Small intestine (tissue), 7 donors: ENCODE measurements at regions not wholly inside any gene's neighbourhood (a gene's known extent, or its start where the extent isn't known, plus 50 kb on each side); places are given as distances from the start of the nearest gene placed in this dataset.

ENCODE experiments used
- DNase-seq, 2 donors: peaks; one replicate each; pipeline versions ENCODE4 v3.0.0 to v3.0.0-alpha.2; 2013
- FAIRE-seq: peaks from 2 replicates; lab custom pipeline; 2012; peaks lifted over from hg19 to GRCh38; lab: Jason Lieb, UNC
- H3K27ac ChIP-seq, 3 donors: one replicate each; pipeline ENCODE4 v1.5.1; 2013; ENCODE audit warnings: low read length in 2 of 3, mild to moderate bottlenecking in 2 of 3, control low read depth in 1 of 3, inconsistent platforms in 1 of 3, low read depth in 1 of 3, moderate library complexity in 1 of 3
- H3K27me3 ChIP-seq, 3 donors: one replicate each; pipeline ENCODE4 v1.6.1; 2013; ENCODE audit warnings: low read length in 3 of 3, inconsistent platforms in 1 of 3; ENCODE audit not compliant: control insufficient read depth in 3 of 3, insufficient read depth in 3 of 3
- H3K36me3 ChIP-seq, 3 donors: one replicate each; pipeline ENCODE4 v1.6.1; 2013; ENCODE audit warnings: low read length in 3 of 3, inconsistent platforms in 1 of 3, low read depth in 1 of 3, mild to moderate bottlenecking in 1 of 3, moderate library complexity in 1 of 3; ENCODE audit not compliant: control insufficient read depth in 3 of 3, insufficient read depth in 2 of 3
- H3K4me1 ChIP-seq, 3 donors: one replicate each; pipeline ENCODE4 v1.6.1; 2013; ENCODE audit warnings: low read length in 2 of 3, inconsistent platforms in 1 of 3, low read depth in 1 of 3, mild to moderate bottlenecking in 1 of 3, moderate library complexity in 1 of 3; ENCODE audit not compliant: control insufficient read depth in 3 of 3, insufficient read depth in 2 of 3
- H3K4me3 ChIP-seq, 3 donors: one replicate each; pipeline ENCODE4 v1.5.1; 2013; ENCODE audit warnings: low read length in 3 of 3, control low read depth in 1 of 3, inconsistent platforms in 1 of 3, low read depth in 1 of 3, mild to moderate bottlenecking in 1 of 3, moderate library complexity in 1 of 3
- H3K9me3 ChIP-seq, 2 donors: one replicate each; pipeline ENCODE4 v1.6.1; 2013; ENCODE audit warnings: low read depth in 1 of 2, low read length in 1 of 2; ENCODE audit not compliant: control insufficient read depth in 2 of 2, insufficient read depth in 1 of 2
- WGBS, 3 donors: extraction: QIAGEN DNeasy Blood & Tissue Kit; methylation state at CpG; one replicate each; pipeline ENCODE4 v1.1.7; 2013; 5-methylcytosine and 5-hydroxymethylcytosine counted together
- donor health status: healthy with polysubstance abuse.
- donor health status: control.
- donor health status: control.
- donor health status: Bipolar disorder and iron deficiency.
- donor health status: healthy.

DNA sequence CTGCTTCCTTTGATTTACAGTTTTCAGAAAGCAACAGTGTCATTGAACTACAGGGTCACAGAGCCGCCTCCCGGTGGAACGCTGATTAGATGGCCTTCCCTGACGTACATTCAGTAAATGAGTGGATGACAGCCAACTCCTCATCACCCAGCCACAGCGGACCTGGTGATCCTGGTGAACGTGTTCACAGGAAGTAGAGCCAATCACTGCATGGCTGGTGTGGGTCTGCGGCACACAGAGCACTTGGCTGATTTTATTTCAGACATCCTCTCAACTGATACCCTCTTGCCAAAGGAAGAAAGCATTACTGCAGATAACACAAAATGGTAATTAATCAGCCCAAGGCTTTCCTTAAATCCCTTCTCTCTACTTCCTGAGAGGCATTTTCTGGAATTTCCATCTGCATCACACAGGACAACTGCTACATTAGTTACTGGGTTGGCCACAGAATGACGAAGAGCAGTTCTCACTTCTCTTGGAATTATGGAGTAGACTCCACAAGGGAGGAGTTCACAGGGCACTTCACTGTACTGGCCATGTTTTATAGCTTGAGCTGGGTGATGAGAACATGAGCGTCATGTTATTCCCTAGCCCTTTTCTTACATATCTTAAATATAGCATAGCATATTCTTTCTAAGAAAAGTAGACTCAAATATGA is 84.0 kb upstream of the SLC7A1 start:
- no peak for FAIRE-seq
- Histone ChIP-seq H3K4me3 (no peak overlapping the region), H3K27me3 (no peaks in the 10 kb centered on the region), H3K36me3 (no peaks in the 10 kb centered on the region), H3K9me3 (no peaks in the 10 kb centered on the region), H3K4me1 (no peaks in the 10 kb centered on the region), H3K27ac (no peak overlapping the region)
- DNase-seq = peak; percentile 39 to 78
- WGBS, 3 donors = 15 to 43% (median 34%) methylated on average over 9 of the region's 9 CpGs

DNA sequence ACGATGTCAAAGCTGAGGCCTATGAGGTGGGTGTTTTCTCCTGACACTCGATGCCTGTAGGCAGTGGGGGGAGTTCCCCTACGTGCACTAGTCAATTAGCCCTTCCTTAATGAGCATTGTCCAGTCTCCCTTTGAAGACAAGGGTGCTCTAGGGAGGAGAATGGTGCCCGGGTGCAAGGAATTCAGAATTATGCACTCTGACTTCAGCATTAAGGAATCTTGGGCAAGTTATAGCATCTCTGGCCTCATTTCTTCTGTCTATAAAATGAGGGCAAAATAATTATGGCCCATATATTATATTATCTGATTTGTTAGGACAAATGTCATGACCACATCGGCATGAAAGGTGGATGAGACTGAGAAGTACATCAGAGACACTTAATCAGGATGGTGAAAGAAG is 82.1 kb upstream of the SLC7A1 start:
- Histone ChIP-seq H3K27me3 (no peaks in the 10 kb centered on the region), H3K4me1 (no peaks in the 10 kb centered on the region), H3K27ac (no peak overlapping the region), H3K36me3 (no peaks in the 10 kb centered on the region), H3K4me3 (no peak overlapping the region), H3K9me3 (no peaks in the 10 kb centered on the region)
- FAIRE-seq (no peak), DNase-seq (no peak)
- WGBS, 3 donors = 82 to 86% (median 85%) methylated on average over 5 of the region's 5 CpGs

DNA sequence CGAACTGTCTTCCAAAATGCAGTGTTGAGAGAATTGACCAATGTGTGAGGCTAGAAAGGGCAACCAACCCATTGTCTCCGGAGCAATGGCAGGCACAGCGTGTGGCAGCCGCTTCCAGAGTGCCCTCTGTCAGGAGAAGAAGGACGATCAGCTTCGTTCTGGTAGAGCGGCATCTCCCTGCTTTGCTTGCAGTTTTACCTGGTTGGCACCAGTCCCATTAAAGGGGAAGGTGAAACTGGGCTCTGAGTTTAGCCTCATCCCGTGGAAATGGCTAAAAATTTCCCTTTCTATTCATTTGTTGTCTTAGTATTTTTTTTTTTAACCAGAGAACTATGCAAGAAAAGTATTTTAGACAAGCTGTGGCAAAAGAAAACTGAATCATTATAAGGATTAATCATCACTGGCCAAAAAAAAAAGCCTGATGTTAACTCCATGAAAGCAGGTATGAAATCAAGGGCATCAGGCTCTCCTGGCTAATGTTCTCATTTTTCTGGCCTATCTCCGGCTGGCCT is 81.5 kb upstream of the SLC7A1 start:
- FAIRE-seq (no peak), DNase-seq (peak in 1 of 2 donors; percentile 75)
- Histone ChIP-seq H3K27me3 (no peaks in the 10 kb centered on the region), H3K27ac (peak overlapping the region in 2 of 3 donors; percentile 42 to 73), H3K36me3 (no peaks in the 10 kb centered on the region), H3K4me1 (no peaks in the 10 kb centered on the region), H3K4me3 (no peak overlapping the region), H3K9me3 (no peaks in the 10 kb centered on the region)
- 27 to 58% (median 32%) methylated on average over 9 of the region's 9 CpGs for WGBS, 3 donors

DNA sequence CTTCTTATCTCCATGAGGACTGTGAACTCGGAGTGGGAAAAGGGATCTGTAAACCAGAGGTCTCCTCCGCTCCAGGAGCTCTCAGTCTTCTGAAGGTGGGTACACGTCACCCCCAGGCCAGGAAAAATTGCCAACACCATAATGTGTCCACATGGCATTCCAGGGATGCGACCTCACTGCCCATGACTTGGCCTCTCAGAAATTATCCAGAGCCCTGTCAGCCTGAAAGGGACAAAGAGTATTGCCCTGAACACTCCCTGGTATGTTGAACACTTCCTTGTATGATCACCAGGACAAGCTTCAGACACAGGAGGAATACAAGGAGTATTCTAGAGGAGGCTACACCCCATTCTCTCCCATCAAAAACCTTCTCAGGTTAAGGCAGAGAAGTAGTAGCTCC is 81.0 kb upstream of the SLC7A1 start:
- Histone ChIP-seq H3K9me3 (no peaks in the 10 kb centered on the region), H3K4me3 (no peak overlapping the region), H3K27ac (peak overlapping the region in 2 of 3 donors; percentile 42 to 73), H3K36me3 (no peaks in the 10 kb centered on the region), H3K27me3 (no peaks in the 10 kb centered on the region), H3K4me1 (no peaks in the 10 kb centered on the region)
- 50 to 74% (median 53%) methylated on average over 4 of the region's 4 CpGs for WGBS, 3 donors
- no peak for FAIRE-seq
- DNase-seq = peak; percentile 2 to 79

DNA sequence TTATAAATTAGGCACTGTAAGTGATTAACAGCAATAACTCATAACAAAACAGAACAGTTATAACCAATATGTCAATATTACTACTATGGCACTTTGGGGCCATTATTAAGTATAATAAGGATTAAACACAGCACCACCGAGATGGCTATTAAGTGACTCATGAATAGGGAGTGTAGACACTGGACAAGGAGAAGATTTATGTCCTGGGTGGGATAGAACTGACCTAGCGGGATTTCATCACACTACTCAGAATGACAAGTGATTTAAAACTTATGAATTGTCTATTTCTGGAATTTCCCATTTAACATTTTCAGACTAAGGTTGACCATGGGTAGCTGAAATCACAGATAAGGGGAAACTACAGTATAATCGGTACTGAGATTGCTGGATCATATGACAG is 79.0 kb upstream of the SLC7A1 start:
- Histone ChIP-seq H3K9me3 (no peaks in the 10 kb centered on the region), H3K4me1 (no peaks in the 10 kb centered on the region), H3K4me3 (no peak overlapping the region), H3K27ac (no peak overlapping the region), H3K36me3 (no peaks in the 10 kb centered on the region), H3K27me3 (no peaks in the 10 kb centered on the region)
- FAIRE-seq (no peak), DNase-seq (no peak)
- 58 to 75% (median 72%) methylated on average over 3 of the region's 3 CpGs for WGBS, 3 donors

DNA sequence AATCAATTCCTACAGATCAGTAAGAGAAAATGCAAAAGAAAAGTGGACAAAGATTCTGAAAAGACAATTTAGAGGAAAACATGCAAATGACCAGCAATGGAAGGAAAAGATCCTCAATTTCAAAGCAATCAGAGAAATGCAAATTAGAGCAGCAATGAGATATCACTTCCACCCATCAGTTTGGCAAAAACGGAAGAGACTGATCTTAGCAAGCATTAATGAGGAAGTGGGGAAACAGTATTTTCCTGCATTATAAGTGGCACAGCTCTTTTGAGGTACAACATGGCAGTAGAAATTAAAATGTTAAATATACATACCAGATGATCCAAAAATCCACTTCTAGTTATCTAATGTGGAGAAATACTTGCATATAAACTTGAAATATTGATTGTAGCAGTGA is 69.1 kb upstream of the SLC7A1 start:
- H3K36me3 ChIP-seq = no peaks in the 10 kb centered on the region
- WGBS, 3 donors = 39 to 58% (median 50%) methylated on average over 1 of the region's 1 CpG
- peaks cover 0 to 8% of the 10 kb centered on the region in 2 donors for H3K9me3 ChIP-seq
- H3K27ac ChIP-seq = no peak overlapping the region
- no peak overlapping the region for H3K4me3 ChIP-seq
- FAIRE-seq (no peak), DNase-seq (no peak)
- no peaks in the 10 kb centered on the region for H3K4me1 ChIP-seq
- peaks cover 0 to 8% (median 3%) of the 10 kb centered on the region in 3 donors for H3K27me3 ChIP-seq

DNA sequence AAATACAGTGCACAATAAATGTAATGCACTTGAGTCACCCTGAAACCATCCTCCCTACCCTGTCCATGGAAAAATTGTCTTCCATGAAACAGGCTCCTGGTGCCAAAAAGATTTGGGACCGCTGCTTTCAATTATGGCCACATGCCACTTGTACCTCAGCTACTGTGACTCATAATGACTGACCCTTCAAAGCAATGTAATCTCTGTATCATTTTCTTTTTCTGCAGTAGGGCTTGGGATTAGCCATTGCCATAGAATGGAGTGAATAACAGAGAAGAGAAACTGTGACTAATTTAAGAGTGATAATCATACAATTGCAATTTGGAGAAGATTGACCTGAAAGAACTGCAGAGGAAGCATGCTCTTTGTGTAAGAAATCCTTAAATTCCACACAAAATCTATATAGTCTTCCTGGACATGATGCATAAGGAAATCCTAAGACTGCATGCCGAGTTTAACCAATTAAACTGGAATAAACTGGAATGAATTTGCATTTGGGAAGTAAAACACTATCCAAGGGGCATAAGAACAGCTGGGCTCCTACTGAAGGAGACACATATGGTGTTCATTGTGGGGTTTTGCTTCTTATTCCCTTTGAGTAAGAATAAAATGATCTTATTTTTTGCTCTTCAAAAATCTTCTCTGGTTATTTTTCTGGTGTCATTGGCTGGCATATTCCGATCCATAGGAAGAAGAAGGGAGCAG is 59.5 kb upstream of the SLC7A1 start:
- Histone ChIP-seq H3K4me1 (no peaks in the 10 kb centered on the region), H3K27ac (no peak overlapping the region), H3K9me3 (no peaks in the 10 kb centered on the region), H3K4me3 (no peak overlapping the region), H3K36me3 (no peaks in the 10 kb centered on the region), H3K27me3 (no peaks in the 10 kb centered on the region)
- FAIRE-seq (no peak), DNase-seq (no peak)
- 69 to 88% (median 84%) methylated on average over 3 of the region's 3 CpGs for whole genome bisulfite sequencing, 3 donors

DNA sequence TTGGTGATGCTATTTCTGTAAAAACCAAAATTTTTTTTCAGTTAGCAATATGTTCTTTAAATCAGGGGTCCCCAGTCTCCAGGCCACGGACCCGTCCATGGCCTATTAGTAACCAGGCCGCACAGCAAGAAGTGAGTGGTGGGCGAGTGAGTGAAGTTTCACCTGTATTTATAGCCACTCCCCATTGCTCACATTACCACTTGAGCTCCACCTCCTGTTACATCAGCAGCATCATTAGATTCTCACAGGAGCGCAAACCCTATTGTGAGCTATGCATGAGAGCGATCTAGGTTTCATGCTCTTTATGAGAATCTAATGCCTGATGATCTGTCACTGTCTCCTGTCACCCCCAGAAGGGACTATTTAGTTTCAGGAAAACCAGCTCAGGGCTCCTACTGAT is 58.9 kb upstream of the SLC7A1 start:
- FAIRE-seq = no peak
- H3K9me3 ChIP-seq = no peaks in the 10 kb centered on the region
- H3K27ac ChIP-seq = no peak overlapping the region
- WGBS, 3 donors = 96 to 98% (median 97%) methylated on average over 6 of the region's 6 CpGs
- no peaks in the 10 kb centered on the region for H3K27me3 ChIP-seq
- DNase-seq = no peak
- no peak overlapping the region for H3K4me3 ChIP-seq
- no peaks in the 10 kb centered on the region for H3K36me3 ChIP-seq
- no peaks in the 10 kb centered on the region for H3K4me1 ChIP-seq
